Lower leg skin (tissue), 3 donors: ENCODE measurements at regions not wholly inside any gene's neighbourhood (a gene's known extent, or its start where the extent isn't known, plus 50 kb on each side); places are given as distances from the start of the nearest gene placed in this dataset.

ENCODE experiments used
- POLR2A ChIP-seq, 2 donors: fragments of 450-650 bp; IDR thresholded peaks; one replicate each; pipeline ENCODE4 v1.6.1; 2016 to 2017; ENCODE audit warnings: antibody characterized with exemption in 2 of 2, mild to moderate bottlenecking in 1 of 2, moderate library complexity in 1 of 2
- TF ChIP-seq, protein P1 (sequence below), 3 donors: fragments of 450-650 bp; IDR thresholded peaks; one replicate each; pipeline ENCODE4 v1.5.1; 2016; ENCODE audit warnings: antibody characterized with exemption in 3 of 3, mild to moderate bottlenecking in 3 of 3, moderate library complexity in 2 of 3

DNA sequence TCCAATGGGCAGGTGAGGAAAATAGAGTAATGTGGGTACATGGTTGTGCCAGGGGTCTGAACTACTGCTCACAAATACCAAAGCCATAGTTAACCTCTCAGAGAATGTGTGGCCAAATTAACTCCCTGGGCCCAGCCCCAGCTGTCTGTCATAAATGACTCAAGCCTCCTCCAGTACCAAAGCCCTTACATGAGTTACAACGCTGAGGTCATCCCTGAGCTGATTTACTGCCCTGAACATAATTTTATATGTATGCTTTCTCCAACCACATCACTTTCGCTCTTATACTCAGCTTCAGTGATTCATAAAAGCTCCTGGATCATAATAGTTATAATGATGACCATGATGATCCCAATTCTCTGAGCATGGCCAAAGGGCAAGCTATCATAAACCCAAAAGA lies 283.9 kb downstream of the NKX6-1 start:
- TF ChIP-seq, protein P1, sequence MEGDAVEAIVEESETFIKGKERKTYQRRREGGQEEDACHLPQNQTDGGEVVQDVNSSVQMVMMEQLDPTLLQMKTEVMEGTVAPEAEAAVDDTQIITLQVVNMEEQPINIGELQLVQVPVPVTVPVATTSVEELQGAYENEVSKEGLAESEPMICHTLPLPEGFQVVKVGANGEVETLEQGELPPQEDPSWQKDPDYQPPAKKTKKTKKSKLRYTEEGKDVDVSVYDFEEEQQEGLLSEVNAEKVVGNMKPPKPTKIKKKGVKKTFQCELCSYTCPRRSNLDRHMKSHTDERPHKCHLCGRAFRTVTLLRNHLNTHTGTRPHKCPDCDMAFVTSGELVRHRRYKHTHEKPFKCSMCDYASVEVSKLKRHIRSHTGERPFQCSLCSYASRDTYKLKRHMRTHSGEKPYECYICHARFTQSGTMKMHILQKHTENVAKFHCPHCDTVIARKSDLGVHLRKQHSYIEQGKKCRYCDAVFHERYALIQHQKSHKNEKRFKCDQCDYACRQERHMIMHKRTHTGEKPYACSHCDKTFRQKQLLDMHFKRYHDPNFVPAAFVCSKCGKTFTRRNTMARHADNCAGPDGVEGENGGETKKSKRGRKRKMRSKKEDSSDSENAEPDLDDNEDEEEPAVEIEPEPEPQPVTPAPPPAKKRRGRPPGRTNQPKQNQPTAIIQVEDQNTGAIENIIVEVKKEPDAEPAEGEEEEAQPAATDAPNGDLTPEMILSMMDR (IDR thresholded peaks at IDR 0.05) = no peak
- TF ChIP-seq POLR2A (IDR thresholded peaks at IDR 0.05) = no peak
